SK-N-SH (cell line): ENCODE measurements at regions not wholly inside any gene's neighbourhood (a gene's known extent, or its start where the extent isn't known, plus 50 kb on each side); places are given as distances from the start of the nearest gene placed in this dataset.

Experiments
- CTCF ChIA-PET: fragments of 300-600, 350-600 bp; formaldehyde crosslinking; extraction: SDS; loops from one replicate; lab custom pipeline; 2021; lab: Yijun Ruan, JAX
- POLR2A ChIA-PET: fragments of 350-600 bp; sonication (Branson Sonifier 250); formaldehyde crosslinking; extraction: SDS; loops from one replicate; lab custom pipeline; 2020; ENCODE audit warnings: antibody characterized with exemption, inconsistent platforms; lab: Yijun Ruan, JAX
- DNase-seq: peaks from one replicate; pipeline ENCODE4 v3.0.0; 2012
- H2AFZ ChIP-seq: fragments of 200-600 bp; sonication (generic); 2 replicates; pipeline ENCODE4 v1.8.1; 2016; ENCODE audit warnings: antibody characterized with exemption, mild to moderate bottlenecking, low read depth
- H3F3A ChIP-seq: fragments of 200-600 bp; sonication (generic); replicated peaks from 2 replicates; pipeline ENCODE3; 2016; ENCODE audit warnings: antibody characterized with exemption, mild to moderate bottlenecking; ENCODE audit not compliant: insufficient read depth
- H3K27ac ChIP-seq, 2 experiments: fragments of 200-500 bp in 1 of 2; fragments of 200-600 bp in 1 of 2; sonication (Bioruptor generic) in 1 of 2; sonication (generic), shearing (Covaris generic) in 1 of 2; 2 replicates each; pipeline versions ENCODE4 v1.5.1 to v1.6.1; 2014 to 2016; ENCODE audit warnings: low read depth in 2 of 2, inconsistent platforms in 1 of 2, low read length in 1 of 2, mild to moderate bottlenecking in 1 of 2, mixed read lengths in 1 of 2
- H3K27me3 ChIP-seq: fragments of 200-600 bp; sonication (generic), shearing (Covaris generic); 2 replicates; pipeline ENCODE4 v1.6.1; 2016; ENCODE audit warnings: mixed run types; ENCODE audit not compliant: insufficient read depth
- H3K36me3 ChIP-seq, 2 experiments: fragments of 200-500 bp in 1 of 2; fragments of 200-600 bp in 1 of 2; sonication (Bioruptor generic) in 1 of 2; sonication (generic) in 1 of 2; replicated peaks in 1 of 2; 2 replicates each; pipeline versions ENCODE3 to v1.5.1; 2014 to 2016; ENCODE audit warnings: low read length in 1 of 2, mild to moderate bottlenecking in 1 of 2; ENCODE audit not compliant: insufficient read depth in 2 of 2, control insufficient read depth in 1 of 2
- H3K4me1 ChIP-seq, 2 experiments: fragments of 200-500 bp in 1 of 2; fragments of 200-600 bp in 1 of 2; sonication (Bioruptor generic) in 1 of 2; sonication (generic), shearing (Covaris generic) in 1 of 2; 2 replicates each; pipeline versions ENCODE4 v1.5.1 to v1.6.1; 2014 to 2016; ENCODE audit warnings: low read depth in 1 of 2, low read length in 1 of 2, mixed run types in 1 of 2; ENCODE audit not compliant: insufficient read depth in 2 of 2, control insufficient read depth in 1 of 2
- H3K4me2 ChIP-seq: fragments of 200-600 bp; sonication (generic), shearing (Covaris generic); 2 replicates; pipeline ENCODE4 v1.6.1; 2017; ENCODE audit warnings: mixed run types
- H3K4me3 ChIP-seq, 2 experiments: fragments of 200-500 bp in 1 of 2; fragments of 200-600 bp in 1 of 2; sonication (Bioruptor generic) in 1 of 2; sonication (generic), shearing (Covaris generic) in 1 of 2; 2 replicates each; pipeline versions ENCODE4 v1.5.1 to v1.8.1; 2014 to 2016; ENCODE audit warnings: low read depth in 2 of 2, inconsistent platforms in 1 of 2, low read length in 1 of 2, mild to moderate bottlenecking in 1 of 2, mixed read lengths in 1 of 2, moderate library complexity in 1 of 2
- H3K79me2 ChIP-seq: fragments of 200-600 bp; sonication (generic); 2 replicates; pipeline ENCODE4 v1.8.1; 2017; ENCODE audit warnings: mild to moderate bottlenecking; ENCODE audit not compliant: insufficient read depth
- H3K9ac ChIP-seq: fragments of 200-600 bp; sonication (generic); 2 replicates; pipeline ENCODE4 v1.6.1; 2017; ENCODE audit warnings: mixed run types
- H3K9me2 ChIP-seq: fragments of 200-600 bp; sonication (generic); 2 replicates; pipeline ENCODE4 v1.6.1; 2017; ENCODE audit warnings: mixed run types
- H3K9me3 ChIP-seq: fragments of 200-600 bp; sonication (generic); 2 replicates; pipeline ENCODE4 v1.6.1; 2017; ENCODE audit warnings: mixed run types, mild to moderate bottlenecking, moderate library complexity
- H4K20me1 ChIP-seq: fragments of 200-600 bp; sonication (generic); 2 replicates; pipeline ENCODE4 v1.6.1; 2017; ENCODE audit warnings: mild to moderate bottlenecking, mixed run types; ENCODE audit not compliant: insufficient read depth
- CHD2 ChIP-seq: fragments of 150-350 bp; IDR thresholded peaks from 2 replicates; pipeline ENCODE4 v1.6.1; 2018; ENCODE audit warnings: low read length; ENCODE audit not compliant: partially characterized antibody
- CTCF ChIP-seq: fragments of 200-600 bp; sonication (generic); IDR thresholded peaks from 2 replicates; pipeline ENCODE4 v1.6.1; 2017; ENCODE audit warnings: antibody characterized with exemption, mild to moderate bottlenecking, moderate library complexity
- FOSL2 ChIP-seq: IDR thresholded peaks from 2 replicates; pipeline ENCODE4 v1.4.0; 2012; ENCODE audit warnings: low read depth, mild to moderate bottlenecking, moderate library complexity, borderline replicate concordance
- FOXJ3 ChIP-seq: sonication (generic); formaldehyde crosslinking; IDR thresholded peaks from 2 replicates; pipeline ENCODE4 v1.5.1; 2020; ENCODE audit warnings: mild to moderate bottlenecking, missing genetic modification reagents
- FOXM1 ChIP-seq: IDR thresholded peaks from 2 replicates; pipeline ENCODE4 v1.4.0; 2012; ENCODE audit warnings: low read depth, mild to moderate bottlenecking
- GABPA ChIP-seq: IDR thresholded peaks from 2 replicates; pipeline ENCODE4 v1.4.0; 2012; ENCODE audit warnings: low read depth, mild to moderate bottlenecking
- GATA2 ChIP-seq: sonication (generic); formaldehyde crosslinking; IDR thresholded peaks from 2 replicates; pipeline ENCODE4 v1.5.0; 2020; ENCODE audit warnings: mild to moderate bottlenecking, missing genetic modification reagents
- MEF2A ChIP-seq: IDR thresholded peaks from 2 replicates; pipeline ENCODE4 v1.4.0; 2012; ENCODE audit warnings: low read depth, borderline replicate concordance
- RAD21 ChIP-seq: IDR thresholded peaks from 2 replicates; pipeline ENCODE4 v1.6.1; 2012; ENCODE audit warnings: mild to moderate bottlenecking, low read length
- RCOR1 ChIP-seq: fragments of 150-350 bp; IDR thresholded peaks from 2 replicates; pipeline ENCODE4 v1.6.1; 2017; ENCODE audit warnings: antibody characterized with exemption, low read length
- RFX5 ChIP-seq: IDR thresholded peaks from 2 replicates; pipeline ENCODE4 v1.6.1; 2012; ENCODE audit warnings: mild to moderate bottlenecking, improper control_type of control experiment, low read length
- SMC3 ChIP-seq: IDR thresholded peaks from 2 replicates; pipeline ENCODE4 v1.6.1; 2012; ENCODE audit warnings: low read depth, low read length, improper control_type of control experiment
- YY1 ChIP-seq: IDR thresholded peaks from 2 replicates; pipeline ENCODE4 v1.4.0; 2012; ENCODE audit warnings: low read depth, mild to moderate bottlenecking
- WGBS: methylation state at CpG from one replicate; pipeline ENCODE4 v1.1.6; 2017; ENCODE audit warnings: low lambda C conversion rate; 5-methylcytosine and 5-hydroxymethylcytosine counted together
- TF ChIP-seq, protein P1 (sequence below): IDR thresholded peaks from 2 replicates; pipeline ENCODE4 v1.4.0; 2012; ENCODE audit warnings: low read depth, borderline replicate concordance
- TF ChIP-seq, protein P2 (sequence below): fragments of 150-350 bp; IDR thresholded peaks from 2 replicates; pipeline ENCODE4 v1.6.1; 2017; ENCODE audit warnings: antibody characterized with exemption, low read length, low read depth, borderline replicate concordance

- Histone ChIP-seq H3K79me2 (no peaks in the 10 kb centered on the region), H3F3A (no peaks in the 10 kb centered on the region), H3K4me3 (no peak overlapping the region), H3K9me2 (no peaks in the 10 kb centered on the region), H2AFZ (no peak overlapping the region), H3K4me2 (no peak overlapping the region), H3K27ac (peak overlapping the region in 1 of 2 experiments; percentile 93; a peak in 2 of 4 replicates), H3K27me3 (no peaks in the 10 kb centered on the region), H3K4me1 (peaks cover 0 to 25% of the 10 kb centered on the region in 2 experiments; a peak in 2 of 4 replicates), H3K36me3 (no peaks in the 10 kb centered on the region), H3K9ac (no peak overlapping the region), H4K20me1 (no peaks in the 10 kb centered on the region), H3K9me3 (no peaks in the 10 kb centered on the region)
- 43% methylated on average over 7 of the region's 7 CpGs for WGBS
- ChIA-PET POLR2A (no interaction called here), CTCF (interaction anchor here (1.4 to 2.2 kb wide), 4 partner anchors 11 to 52 kb away, joined by 3 to 9 read pairs (median 4); no protein-coding TSS in a partner anchor)
- DNase-seq: no peak
- TF ChIP-seq, protein P1, sequence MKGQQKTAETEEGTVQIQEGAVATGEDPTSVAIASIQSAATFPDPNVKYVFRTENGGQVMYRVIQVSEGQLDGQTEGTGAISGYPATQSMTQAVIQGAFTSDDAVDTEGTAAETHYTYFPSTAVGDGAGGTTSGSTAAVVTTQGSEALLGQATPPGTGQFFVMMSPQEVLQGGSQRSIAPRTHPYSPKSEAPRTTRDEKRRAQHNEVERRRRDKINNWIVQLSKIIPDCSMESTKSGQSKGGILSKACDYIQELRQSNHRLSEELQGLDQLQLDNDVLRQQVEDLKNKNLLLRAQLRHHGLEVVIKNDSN: no peak
- TF ChIP-seq, protein P2, sequence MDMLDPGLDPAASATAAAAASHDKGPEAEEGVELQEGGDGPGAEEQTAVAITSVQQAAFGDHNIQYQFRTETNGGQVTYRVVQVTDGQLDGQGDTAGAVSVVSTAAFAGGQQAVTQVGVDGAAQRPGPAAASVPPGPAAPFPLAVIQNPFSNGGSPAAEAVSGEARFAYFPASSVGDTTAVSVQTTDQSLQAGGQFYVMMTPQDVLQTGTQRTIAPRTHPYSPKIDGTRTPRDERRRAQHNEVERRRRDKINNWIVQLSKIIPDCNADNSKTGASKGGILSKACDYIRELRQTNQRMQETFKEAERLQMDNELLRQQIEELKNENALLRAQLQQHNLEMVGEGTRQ: no peak
- no peak for TF ChIP-seq SMC3
These were observed 507.4 kb downstream of the RASEF start for GRCh38 chr9:82555431-82556051.

- no peak overlapping the region for H3K27ac ChIP-seq
- no peak overlapping the region for H3K4me2 ChIP-seq
- WGBS: 84% methylated on average over 1 of the region's 1 CpG
- no peaks in the 10 kb centered on the region for H3K36me3 ChIP-seq
- H3F3A ChIP-seq: no peaks in the 10 kb centered on the region
- no peak overlapping the region for H2AFZ ChIP-seq
- no peaks in the 10 kb centered on the region for H3K9me3 ChIP-seq
- no peaks in the 10 kb centered on the region for H3K27me3 ChIP-seq
- CTCF ChIA-PET: interaction anchor here (1.4 to 1.6 kb wide), 2 partner anchors 10 to 25 kb away, joined by 3 to 4 read pairs; no protein-coding TSS in a partner anchor
- H3K9ac ChIP-seq: no peak overlapping the region
- TF ChIP-seq, protein P1: no peak
- TF ChIP-seq CTCF (no peak), FOXM1 (no peak), RAD21 (no peak), MEF2A (no peak), CHD2 (no peak), GABPA (no peak), FOSL2 (no peak), RFX5 (no peak), FOXJ3 (CRISPR knock-in tag) (no peak), YY1 (no peak), RCOR1 (no peak), GATA2 (CRISPR knock-in tag) (no peak), SMC3 (no peak)
- TF ChIP-seq, protein P2: no peak
- DNase-seq: no peak
- no peak overlapping the region for H3K4me3 ChIP-seq
- H3K4me1 ChIP-seq: peaks cover 0 to 26% of the 10 kb centered on the region in 2 experiments; a peak in 2 of 4 replicates
- H3K79me2 ChIP-seq: no peaks in the 10 kb centered on the region
- POLR2A ChIA-PET: no interaction called here
- H4K20me1 ChIP-seq: no peaks in the 10 kb centered on the region
- no peaks in the 10 kb centered on the region for H3K9me2 ChIP-seq
These were observed 504.6 kb downstream of the RASEF start for GRCh38 chr9:82558346-82558745.
